K562 (cell line): ENCODE measurements at regions not wholly inside any gene's neighbourhood (a gene's known extent, or its start where the extent isn't known, plus 50 kb on each side); places are given as distances from the start of the nearest gene placed in this dataset.

Source experiments
- CBFA2T3 ChIP-seq: fragments of 450-650 bp; IDR thresholded peaks from 2 replicates; pipeline ENCODE4 v1.6.1; 2017
- CTCF ChIP-seq, 3 experiments: IDR thresholded peaks in 2 of 3; conservative IDR thresholded peaks in 1 of 3; 2 replicates each; pipeline ENCODE4 v1.5.1; 2011 to 2012; ENCODE audit warnings: low read length in 3 of 3, mild to moderate bottlenecking in 3 of 3, control low read depth in 2 of 3, improper control_type of control experiment in 1 of 3, inconsistent platforms in 1 of 3, low read depth in 1 of 3, mixed read lengths in 1 of 3, moderate library complexity in 1 of 3; ENCODE audit not compliant: insufficient read depth in 2 of 3
- PHTF2 ChIP-seq: fragments of 250-450 bp; sonication (Bioruptor Pico); IDR thresholded peaks from 2 replicates; pipeline ENCODE4 v1.5.0; 2021; ENCODE audit warnings: mild to moderate bottlenecking
- POLR2AphosphoS5 ChIP-seq: IDR thresholded peaks from 2 replicates; pipeline ENCODE4 v1.6.1; 2011; ENCODE audit warnings: mild to moderate bottlenecking, low read depth, low read length, moderate library complexity; ENCODE audit not compliant: control insufficient read depth, insufficient read depth
- PTBP1 ChIP-seq: fragments of 200-400 bp; formaldehyde crosslinking; IDR thresholded peaks from 2 replicates; pipeline ENCODE4 v1.6.1; 2017; ENCODE audit warnings: low read depth, low read length
- SMARCC2 ChIP-seq: fragments of 450-650 bp; IDR thresholded peaks from 2 replicates; pipeline ENCODE4 v1.6.1; 2017; ENCODE audit warnings: antibody characterized with exemption, moderate library complexity, mild to moderate bottlenecking, low read depth
- TOE1 ChIP-seq, 2 experiments: fragments of 450-650 bp in 1 of 2; sonication (generic) in 1 of 2; formaldehyde crosslinking in 1 of 2; IDR thresholded peaks; 2 replicates each; pipeline versions ENCODE4 v1.7.1 to v1.8.0; 2016 to 2022; ENCODE audit warnings: borderline replicate concordance in 2 of 2, mild to moderate bottlenecking in 2 of 2, antibody characterized with exemption in 1 of 2, inconsistent platforms in 1 of 2, low read depth in 1 of 2, missing genetic modification reagents in 1 of 2, moderate library complexity in 1 of 2
- ZNF143 ChIP-seq: sonication (generic); formaldehyde crosslinking; IDR thresholded peaks from 2 replicates; pipeline ENCODE4 v1.9.0; 2022; ENCODE audit warnings: mild to moderate bottlenecking, missing genetic modification reagents
- TF ChIP-seq, protein P1 (sequence below): fragments of 450-650 bp; IDR thresholded peaks from 2 replicates; pipeline ENCODE4 v1.6.1; 2017; ENCODE audit warnings: antibody characterized with exemption
- TF ChIP-seq, protein P2 (sequence below): fragments of 250-450 bp; sonication (Bioruptor Pico); IDR thresholded peaks from 2 replicates; pipeline ENCODE4 v1.4.0; 2020; ENCODE audit warnings: borderline replicate concordance
- TF ChIP-seq, protein P3 (sequence below): fragments of 250-450 bp; sonication (Bioruptor Pico); IDR thresholded peaks from 2 replicates; pipeline ENCODE4 v1.5.1; 2021; ENCODE audit warnings: mild to moderate bottlenecking

- no peak for TF ChIP-seq CBFA2T3
- TF ChIP-seq, protein P1, sequence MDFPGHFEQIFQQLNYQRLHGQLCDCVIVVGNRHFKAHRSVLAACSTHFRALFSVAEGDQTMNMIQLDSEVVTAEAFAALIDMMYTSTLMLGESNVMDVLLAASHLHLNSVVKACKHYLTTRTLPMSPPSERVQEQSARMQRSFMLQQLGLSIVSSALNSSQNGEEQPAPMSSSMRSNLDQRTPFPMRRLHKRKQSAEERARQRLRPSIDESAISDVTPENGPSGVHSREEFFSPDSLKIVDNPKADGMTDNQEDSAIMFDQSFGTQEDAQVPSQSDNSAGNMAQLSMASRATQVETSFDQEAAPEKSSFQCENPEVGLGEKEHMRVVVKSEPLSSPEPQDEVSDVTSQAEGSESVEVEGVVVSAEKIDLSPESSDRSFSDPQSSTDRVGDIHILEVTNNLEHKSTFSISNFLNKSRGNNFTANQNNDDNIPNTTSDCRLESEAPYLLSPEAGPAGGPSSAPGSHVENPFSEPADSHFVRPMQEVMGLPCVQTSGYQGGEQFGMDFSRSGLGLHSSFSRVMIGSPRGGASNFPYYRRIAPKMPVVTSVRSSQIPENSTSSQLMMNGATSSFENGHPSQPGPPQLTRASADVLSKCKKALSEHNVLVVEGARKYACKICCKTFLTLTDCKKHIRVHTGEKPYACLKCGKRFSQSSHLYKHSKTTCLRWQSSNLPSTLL = no peak
- TF ChIP-seq, protein P2, sequence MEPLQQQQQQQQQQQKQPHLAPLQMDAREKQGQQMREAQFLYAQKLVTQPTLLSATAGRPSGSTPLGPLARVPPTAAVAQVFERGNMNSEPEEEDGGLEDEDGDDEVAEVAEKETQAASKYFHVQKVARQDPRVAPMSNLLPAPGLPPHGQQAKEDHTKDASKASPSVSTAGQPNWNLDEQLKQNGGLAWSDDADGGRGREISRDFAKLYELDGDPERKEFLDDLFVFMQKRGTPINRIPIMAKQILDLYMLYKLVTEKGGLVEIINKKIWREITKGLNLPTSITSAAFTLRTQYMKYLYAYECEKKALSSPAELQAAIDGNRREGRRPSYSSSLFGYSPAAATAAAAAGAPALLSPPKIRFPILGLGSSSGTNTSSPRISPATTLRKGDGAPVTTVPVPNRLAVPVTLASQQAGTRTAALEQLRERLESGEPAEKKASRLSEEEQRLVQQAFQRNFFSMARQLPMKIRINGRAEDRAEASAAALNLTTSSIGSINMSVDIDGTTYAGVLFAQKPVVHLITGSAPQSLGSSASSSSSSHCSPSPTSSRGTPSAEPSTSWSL = no peak
- TF ChIP-seq PTBP1 = no peak
- no peak for TF ChIP-seq PHTF2 (CRISPR knock-in tag)
- no peak for TF ChIP-seq CTCF (IDR thresholded peaks at IDR 0.05 in 2 of 3, conservative IDR thresholded peaks at IDR 0.05 in 1 of 3; ENCODE audit: insufficient read depth in 2 of 3, low read depth in 1 of 3, low read length in 3 of 3)
- no peak for TF ChIP-seq TOE1 (IDR thresholded peaks at IDR 0.05; ENCODE audit: borderline replicate concordance)
- no peak for TF ChIP-seq TOE1 (CRISPR knock-in tag; IDR thresholded peaks at IDR 0.05; ENCODE audit: borderline replicate concordance, low read depth)
- TF ChIP-seq SMARCC2 = no peak
- TF ChIP-seq POLR2AphosphoS5 = no peak
- TF ChIP-seq, protein P3, sequence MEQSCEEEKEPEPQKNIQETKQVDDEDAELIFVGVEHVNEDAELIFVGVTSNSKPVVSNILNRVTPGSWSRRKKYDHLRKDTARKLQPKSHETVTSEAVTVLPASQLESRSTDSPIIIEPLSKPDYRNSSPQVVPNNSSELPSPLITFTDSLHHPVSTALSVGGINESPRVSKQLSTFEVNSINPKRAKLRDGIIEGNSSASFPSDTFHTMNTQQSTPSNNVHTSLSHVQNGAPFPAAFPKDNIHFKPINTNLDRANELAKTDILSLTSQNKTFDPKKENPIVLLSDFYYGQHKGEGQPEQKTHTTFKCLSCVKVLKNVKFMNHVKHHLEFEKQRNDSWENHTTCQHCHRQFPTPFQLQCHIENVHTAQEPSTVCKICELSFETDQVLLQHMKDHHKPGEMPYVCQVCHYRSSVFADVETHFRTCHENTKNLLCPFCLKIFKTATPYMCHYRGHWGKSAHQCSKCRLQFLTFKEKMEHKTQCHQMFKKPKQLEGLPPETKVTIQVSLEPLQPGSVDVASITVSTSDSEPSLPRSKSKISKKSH (CRISPR knock-in tag) = no peak
- TF ChIP-seq ZNF143 (CRISPR knock-in tag) = no peak
Measured at GRCh38 chr16:19366391-19366790, 51.3 kb upstream of the TMC5 start.
